PFSK-1 (cell line): ENCODE measurements at regions not wholly inside any gene's neighbourhood (a gene's known extent, or its start where the extent isn't known, plus 50 kb on each side); places are given as distances from the start of the nearest gene placed in this dataset.

Source experiments
- FOXP2 ChIP-seq: optimal IDR thresholded peaks from 2 replicates; pipeline ENCODE3; 2011; ENCODE audit warnings: borderline replicate concordance, control low read depth, inconsistent platforms; ENCODE audit not compliant: insufficient read depth; ENCODE audit errors: extremely low read length, extremely low read depth
- POLR2AphosphoS5 ChIP-seq: IDR thresholded peaks from 2 replicates; pipeline ENCODE4 v1.6.1; 2012; ENCODE audit warnings: low read depth, mild to moderate bottlenecking, control low read depth, low read length, moderate library complexity
- REST ChIP-seq, 2 experiments: IDR thresholded peaks; 2 replicates each; pipeline versions ENCODE4 v1.6.1 to v1.8.0; 2011 to 2012; ENCODE audit warnings: low read depth in 2 of 2, low read length in 2 of 2, control low read depth in 1 of 2, inconsistent platforms in 1 of 2, mild to moderate bottlenecking in 1 of 2, moderate library complexity in 1 of 2; ENCODE audit not compliant: insufficient read depth in 1 of 2
- SIN3A ChIP-seq: IDR thresholded peaks from 2 replicates; pipeline ENCODE4 v1.6.1; 2012; ENCODE audit warnings: mild to moderate bottlenecking, low read length, moderate library complexity, borderline replicate concordance; ENCODE audit not compliant: insufficient read depth
- TAF1 ChIP-seq: IDR thresholded peaks from 2 replicates; pipeline ENCODE4 v1.6.1; 2012; ENCODE audit warnings: low read length, control low read depth, borderline replicate concordance; ENCODE audit not compliant: insufficient read depth

GRCh38 chr5:167899490-167900070, 391.9 kb upstream of the WWC1 start:
- TF ChIP-seq FOXP2: no peak
- no peak for TF ChIP-seq TAF1
- TF ChIP-seq SIN3A: no peak
- TF ChIP-seq POLR2AphosphoS5: no peak
- TF ChIP-seq REST (IDR thresholded peaks at IDR 0.05; ENCODE audit: insufficient read depth in 1 of 2, low read depth in 2 of 2, low read length in 2 of 2): no peak

GRCh38 chr5:167900340-167900935, 391.0 kb upstream of the WWC1 start:
- no peak for TF ChIP-seq POLR2AphosphoS5
- no peak for TF ChIP-seq SIN3A
- TF ChIP-seq REST (IDR thresholded peaks at IDR 0.05; ENCODE audit: insufficient read depth in 1 of 2, low read depth in 2 of 2, low read length in 2 of 2): no peak
- TF ChIP-seq TAF1: no peak
- no peak for TF ChIP-seq FOXP2

GRCh38 chr5:167902298-167902697, 389.1 kb upstream of the WWC1 start:
- TF ChIP-seq TAF1 (no peak), SIN3A (no peak), REST (IDR thresholded peaks at IDR 0.05; ENCODE audit: insufficient read depth in 1 of 2, low read depth in 2 of 2, low read length in 2 of 2) (no peak), POLR2AphosphoS5 (no peak), FOXP2 (no peak)

GRCh38 chr5:167903243-167903642, 388.2 kb upstream of the WWC1 start:
- TF ChIP-seq POLR2AphosphoS5 (no peak), SIN3A (no peak)

GRCh38 chr5:167903659-167904058, 387.8 kb upstream of the WWC1 start:
- TF ChIP-seq POLR2AphosphoS5 (no peak), TAF1 (no peak), SIN3A (no peak), FOXP2 (no peak), REST (IDR thresholded peaks at IDR 0.05; ENCODE audit: insufficient read depth in 1 of 2, low read depth in 2 of 2, low read length in 2 of 2) (no peak)
